K562 (cell line): ENCODE measurements at regions not wholly inside any gene's neighbourhood (a gene's known extent, or its start where the extent isn't known, plus 50 kb on each side); places are given as distances from the start of the nearest gene placed in this dataset.

Experiments used
- ATAC-seq: fragments of 200-7000 bp; cut with Tn5 transposase; 3 replicates; pipeline ENCODE4 v1.9.1; 2020; ENCODE audit warnings: moderate library complexity
- BruUV-seq: library from RNA; stranded (reverse); fragments of 400-500 nt; replicated peaks from 2 replicates; lab custom pipeline; 2021; lab: Mats Ljungman, UMichigan
- CTCF ChIA-PET: fragments of 300-600 bp; formaldehyde crosslinking; extraction: SDS; loops from one replicate; lab custom pipeline; 2021; ENCODE audit warnings: low intra/inter-chr PET ratio; lab: Yijun Ruan, JAX
- POLR2A ChIA-PET: fragments of 300-600, 350-650 bp; sonication (Branson Sonifier 250); formaldehyde crosslinking; extraction: SDS; loops from one replicate; lab custom pipeline; 2021; ENCODE audit warnings: antibody characterized with exemption, inconsistent platforms; lab: Yijun Ruan, JAX
- DNase-seq, 4 experiments: peaks; one replicate each; pipeline versions ENCODE4 v3.0.0 to v3.0.0-alpha.2; 2011 to 2018; ENCODE audit warnings: low spot score in 3 of 4, mixed read lengths in 3 of 4; ENCODE audit errors: extremely low read depth in 1 of 4
- FAIRE-seq: peaks from 2 replicates; lab custom pipeline; 2011; peaks lifted over from hg19 to GRCh38; lab: Jason Lieb, UNC
- H2AFZ ChIP-seq: 2 replicates; pipeline ENCODE4 v1.6.0; 2011; ENCODE audit warnings: low read depth, low read length, control low read depth, inconsistent platforms
- H3K27ac ChIP-seq: fragments of 200-600 bp; 3 replicates; pipeline ENCODE4 v1.8.0; 2011; ENCODE audit warnings: low read depth, mild to moderate bottlenecking, control low read depth, inconsistent platforms, low read length, moderate library complexity, mixed read lengths; ENCODE audit errors: extremely low read depth
- H3K27me3 ChIP-seq, 2 experiments: fragments of 300-600 bp in 1 of 2; 2 replicates in 1 of 2; 3 replicates in 1 of 2; pipeline versions ENCODE4 v1.6.0 to v1.8.0; 2011; ENCODE audit warnings: inconsistent platforms in 2 of 2, low read length in 2 of 2, mild to moderate bottlenecking in 1 of 2, mixed read lengths in 1 of 2, moderate library complexity in 1 of 2; ENCODE audit not compliant: control insufficient read depth in 2 of 2, insufficient read depth in 2 of 2
- H3K36me3 ChIP-seq: fragments of 300-600 bp; 3 replicates; pipeline ENCODE4 v1.8.0; 2011; ENCODE audit warnings: mild to moderate bottlenecking, low read length, inconsistent platforms; ENCODE audit not compliant: control insufficient read depth, insufficient read depth
- H3K4me1 ChIP-seq, 2 experiments: fragments of 200-600 bp in 1 of 2; replicated peaks in 1 of 2; 2 replicates in 1 of 2; 3 replicates in 1 of 2; pipeline versions ENCODE4 v1.5.1 to v1.8.0; 2011; ENCODE audit warnings: inconsistent platforms in 2 of 2, low read length in 2 of 2, mild to moderate bottlenecking in 1 of 2, mixed read lengths in 1 of 2, moderate library complexity in 1 of 2; ENCODE audit not compliant: control insufficient read depth in 2 of 2, insufficient read depth in 2 of 2
- H3K4me2 ChIP-seq: 2 replicates; pipeline ENCODE4 v1.6.1; 2011; ENCODE audit warnings: low read length, control low read depth, inconsistent platforms, mixed read lengths; ENCODE audit not compliant: insufficient read depth
- H3K4me3 ChIP-seq: fragments of 200-600 bp; sonication (generic), shearing (Covaris generic); 2 replicates; pipeline ENCODE4 v1.5.1; 2016; ENCODE audit warnings: control low read depth, inconsistent platforms
- H3K79me2 ChIP-seq: fragments of 200-600 bp; 3 replicates; pipeline ENCODE4 v1.8.0; 2011; ENCODE audit warnings: low read length, inconsistent platforms; ENCODE audit not compliant: control insufficient read depth, insufficient read depth
- H3K9ac ChIP-seq, 2 experiments: 2 replicates each; pipeline versions ENCODE4 v1.6.0 to v1.6.1; 2011; ENCODE audit warnings: low read depth in 2 of 2, low read length in 2 of 2, control low read depth in 1 of 2, inconsistent platforms in 1 of 2, mild to moderate bottlenecking in 1 of 2, mixed read lengths in 1 of 2; ENCODE audit not compliant: insufficient read depth in 1 of 2
- H3K9me1 ChIP-seq: one replicate; pipeline ENCODE4 v1.6.0; 2011; ENCODE audit warnings: inconsistent platforms, mild to moderate bottlenecking, low read length, moderate library complexity; ENCODE audit not compliant: control insufficient read depth, insufficient read depth
- H3K9me3 ChIP-seq: replicated peaks from 2 replicates; pipeline ENCODE4 v1.5.1; 2011; ENCODE audit warnings: low read depth, low read length, inconsistent platforms; ENCODE audit not compliant: control insufficient read depth, insufficient read depth
- H4K20me1 ChIP-seq: replicated peaks from 2 replicates; pipeline ENCODE4 v1.6.1; 2011; ENCODE audit warnings: low read length, inconsistent platforms, mixed read lengths; ENCODE audit not compliant: control insufficient read depth, insufficient read depth
- CBX1 ChIP-seq: sonication (generic); IDR thresholded peaks from 2 replicates; pipeline ENCODE4 v1.6.1; 2016; ENCODE audit warnings: antibody characterized with exemption, low read depth, mild to moderate bottlenecking
- MCM2 ChIP-seq: fragments of 450-650 bp; IDR thresholded peaks from 2 replicates; pipeline ENCODE4 v1.6.1; 2017; ENCODE audit warnings: low read depth, mild to moderate bottlenecking
- POLR2H ChIP-seq: IDR thresholded peaks from 2 replicates; pipeline ENCODE4 v1.6.1; 2016; ENCODE audit warnings: missing genetic modification characterization, low read depth, mild to moderate bottlenecking, control low read depth, missing compliant biosample characterization, moderate library complexity
- SMAD1 ChIP-seq: fragments of 150-350 bp; IDR thresholded peaks from 2 replicates; pipeline ENCODE4 v1.6.1; 2014; ENCODE audit warnings: low read length, low read depth; ENCODE audit not compliant: partially characterized antibody
- TBL1XR1 ChIP-seq, 2 experiments: IDR thresholded peaks; 2 replicates each; pipeline ENCODE4 v1.6.1; 2012; ENCODE audit warnings: improper control_type of control experiment in 2 of 2, low read length in 2 of 2, mild to moderate bottlenecking in 1 of 2
- ZC3H8 ChIP-seq: fragments of 450-650 bp; IDR thresholded peaks from 2 replicates; pipeline ENCODE4 v1.6.1; 2017
- ZNF253 ChIP-seq: fragments of 250-450 bp; sonication (Bioruptor Pico); conservative IDR thresholded peaks from 2 replicates; pipeline ENCODE4 v1.6.1; 2021; ENCODE audit warnings: mild to moderate bottlenecking
- ZNF589 ChIP-seq: fragments of 200-800 bp; sonication (Bioruptor generic); IDR thresholded peaks from 2 replicates; pipeline ENCODE4 v1.6.1; 2016; ENCODE audit warnings: low read depth, missing genetic modification characterization, missing compliant biosample characterization
- ZNF696 ChIP-seq: fragments of 250-450 bp; sonication (Bioruptor Pico); conservative IDR thresholded peaks from 2 replicates; pipeline ENCODE4 v1.4.0; 2020; ENCODE audit warnings: mild to moderate bottlenecking, moderate library complexity
- WGBS: fragments of 100-300 bp; shearing (Covaris generic); methylation state at CpG from one replicate; pipeline ENCODE4 v1.1.6; 2016; ENCODE audit warnings: low coverage, mixed read lengths; ENCODE audit not compliant: insufficient coverage; ENCODE audit errors: missing lambda C conversion rate; 5-methylcytosine and 5-hydroxymethylcytosine counted together
- in situ Hi-C: fragments of 300-500 bp; cut with MboI; formaldehyde crosslinking; loops from 4 replicates; pipeline ENCODE4 v1.15.0; 2018; ENCODE audit warnings: inconsistent platforms, mixed read lengths
- intact Hi-C: fragments of 100-400 bp; cut with micrococcal nuclease; formaldehyde crosslinking; loops from 2 replicates; pipeline ENCODE4 v1.14.2; 2022

- peaks cover 24 to 39% of the 10 kb centered on the region in 2 experiments; a peak in 3 of 5 replicates for H3K27me3 ChIP-seq
- CTCF ChIA-PET: no interaction called here
- no peak overlapping the region for H3K27ac ChIP-seq
- TF ChIP-seq MCM2: no peak
- no peak for TF ChIP-seq ZNF589
- TF ChIP-seq TBL1XR1 (IDR thresholded peaks at IDR 0.05; ENCODE audit: low read length in 2 of 2): no peak
- TF ChIP-seq ZNF253: no peak
- no peak for TF ChIP-seq ZC3H8
- TF ChIP-seq ZNF696 (CRISPR knock-in tag): no peak
- TF ChIP-seq POLR2H (tag): no peak
- no peak for TF ChIP-seq SMAD1
- no peak for TF ChIP-seq CBX1
- BruUV-seq: no TSS peak
- H4K20me1 ChIP-seq: no peaks in the 10 kb centered on the region; the same call in 1 of the 2 replicates
- WGBS: 3% methylated on average over 12 of the region's 12 CpGs
- H3K4me1 ChIP-seq: peaks cover 0 to 9% of the 10 kb centered on the region in 2 experiments; a peak in 1 of 5 replicates
- FAIRE-seq (no peak), ATAC-seq (no peak), DNase-seq (no peak)
- no peak overlapping the region for H3K4me2 ChIP-seq
- H3K79me2 ChIP-seq: no peaks in the 10 kb centered on the region
- intact Hi-C loops (no loop called here), in situ Hi-C loops (no loop called here)
- H2AFZ ChIP-seq: no peak overlapping the region
- no peaks in the 10 kb centered on the region for H3K9me1 ChIP-seq
- H3K9ac ChIP-seq: no peak overlapping the region
- H3K9me3 ChIP-seq: no peaks in the 10 kb centered on the region
- no peak overlapping the region for H3K4me3 ChIP-seq
- H3K36me3 ChIP-seq: no peaks in the 10 kb centered on the region
- POLR2A ChIA-PET: interaction anchor here (0.7 kb wide), 1 partner anchor 10 kb away, joined by 3 read pairs; no protein-coding TSS in a partner anchor
Measured at GRCh38 chr10:44005788-44006099, 357.1 kb upstream of the ZNF32 start.
